ENCODE measurements at regions not wholly inside any gene's neighbourhood (a gene's known extent, or its start where the extent isn't known, plus 50 kb on each side); places are given as distances from the start of the nearest gene placed in this dataset.

DNA sequence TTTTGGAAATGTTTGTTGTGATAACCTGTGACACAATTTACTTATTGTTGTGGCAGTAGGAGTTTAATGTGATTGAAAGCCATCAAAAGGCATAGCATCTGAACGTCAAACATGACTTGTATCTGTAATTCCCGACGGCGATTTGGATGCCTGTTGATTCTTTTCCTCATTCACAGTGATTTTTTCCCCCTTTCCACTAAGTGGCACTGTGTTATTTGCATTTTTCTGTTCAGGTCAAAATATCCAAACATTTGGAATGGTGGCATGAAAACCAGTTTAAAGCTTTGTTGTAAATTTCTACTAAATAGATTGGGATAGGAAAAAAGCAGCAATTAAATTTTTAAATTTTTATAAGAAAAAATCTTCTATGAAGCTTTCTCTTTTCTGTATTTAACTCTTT lies 259.9 kb upstream of the KCNH8 start:
- H3K36me3 Mint-ChIP-seq (ENCODE audit: low read depth), result no peaks in the 10 kb centered on the region
- H3K9me3 Mint-ChIP-seq, result no peaks in the 10 kb centered on the region
- H3K4me1 Mint-ChIP-seq (ENCODE audit: low read depth), result peaks cover 34% of the 10 kb centered on the region
- peaks cover 8% of the 10 kb centered on the region for H3K27me3 Mint-ChIP-seq (ENCODE audit: low read depth)
- no peak for DNase-seq (ENCODE audit: low spot score)
- H3K4me3 Mint-ChIP-seq, result no peak overlapping the region
- H3K27ac Mint-ChIP-seq, result no peak overlapping the region

DNA sequence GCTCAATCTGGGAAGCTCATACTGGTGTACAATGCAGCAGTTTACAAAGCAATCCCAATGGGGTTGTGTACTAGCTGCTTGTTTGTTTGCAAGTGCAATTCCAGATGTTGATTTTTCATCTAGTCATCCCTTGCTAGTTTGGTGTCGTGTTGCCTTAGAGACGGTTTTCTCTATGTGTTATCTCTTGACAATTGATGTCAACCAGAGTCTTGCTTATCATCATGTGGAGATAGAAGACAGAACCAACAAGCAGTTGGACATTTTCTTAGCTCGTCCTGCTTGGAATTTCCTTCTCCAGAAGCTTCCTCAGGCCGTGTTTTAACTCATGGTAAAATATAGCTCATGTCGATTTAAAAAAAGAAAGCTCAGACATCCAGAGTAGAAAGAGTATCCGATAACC lies 262.0 kb upstream of the KCNH8 start:
- no peak for DNase-seq (ENCODE audit: low spot score)
- no peak overlapping the region for H3K27ac Mint-ChIP-seq
- peaks cover 6% of the 10 kb centered on the region for H3K27me3 Mint-ChIP-seq (ENCODE audit: low read depth)
- H3K36me3 Mint-ChIP-seq (ENCODE audit: low read depth), result no peaks in the 10 kb centered on the region
- peaks cover 5% of the 10 kb centered on the region for H3K9me3 Mint-ChIP-seq
- peaks cover 18% of the 10 kb centered on the region for H3K4me1 Mint-ChIP-seq (ENCODE audit: low read depth)
- no peak overlapping the region for H3K4me3 Mint-ChIP-seq

DNA sequence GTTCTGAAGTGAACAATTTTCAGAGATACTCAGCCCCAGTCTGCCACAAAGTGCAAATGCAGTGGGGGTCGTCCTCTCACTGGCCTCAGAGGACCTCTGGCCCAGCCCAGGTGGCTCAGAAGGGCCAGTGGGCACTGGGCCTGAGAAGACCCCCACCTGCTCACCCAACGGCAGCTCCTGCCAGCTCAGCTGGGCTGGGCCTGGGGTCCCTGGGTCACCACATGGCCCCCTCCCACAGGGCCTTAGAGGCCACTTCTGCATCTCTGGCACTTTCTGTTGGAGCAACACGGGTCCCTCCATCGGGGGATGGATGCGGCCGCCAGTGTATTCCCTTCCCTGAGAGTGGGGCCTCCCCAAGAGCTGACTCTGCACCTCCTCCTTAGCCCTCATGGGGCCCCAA lies 262.7 kb upstream of the KCNH8 start:
- Mint-ChIP-seq H3K4me3 (no peak overlapping the region), H3K27me3 (ENCODE audit: low read depth) (peaks cover 6% of the 10 kb centered on the region), H3K36me3 (ENCODE audit: low read depth) (no peaks in the 10 kb centered on the region), H3K4me1 (ENCODE audit: low read depth) (peaks cover 13% of the 10 kb centered on the region), H3K27ac (no peak overlapping the region), H3K9me3 (peaks cover 5% of the 10 kb centered on the region)
- DNase-seq (ENCODE audit: low spot score), result no peak

DNA sequence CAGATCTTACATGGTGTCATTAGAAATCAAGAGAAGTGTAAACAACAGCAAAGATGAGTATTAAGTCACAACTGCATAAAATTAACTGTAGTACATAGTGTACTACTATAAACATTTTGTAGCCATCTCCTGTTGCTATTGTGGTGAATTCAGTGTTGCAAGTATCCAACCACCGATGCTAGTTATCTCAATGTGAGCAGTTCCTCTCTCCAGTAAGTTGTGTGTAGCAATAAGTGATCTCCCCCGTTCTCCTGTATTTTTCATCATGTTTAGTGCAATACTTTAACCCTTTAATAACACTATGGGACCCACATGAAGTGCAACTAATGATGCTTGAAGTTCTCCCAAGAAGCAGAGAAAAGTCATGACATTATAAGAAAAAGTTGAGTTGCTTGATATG lies 264.7 kb upstream of the KCNH8 start:
- Mint-ChIP-seq H3K36me3 (ENCODE audit: low read depth) (no peaks in the 10 kb centered on the region), H3K4me3 (no peak overlapping the region), H3K4me1 (ENCODE audit: low read depth) (peaks cover 5% of the 10 kb centered on the region), H3K27ac (no peak overlapping the region), H3K9me3 (peaks cover 5% of the 10 kb centered on the region), H3K27me3 (ENCODE audit: low read depth) (peaks cover 6% of the 10 kb centered on the region)
- DNase-seq (ENCODE audit: low spot score), result no peak

DNA sequence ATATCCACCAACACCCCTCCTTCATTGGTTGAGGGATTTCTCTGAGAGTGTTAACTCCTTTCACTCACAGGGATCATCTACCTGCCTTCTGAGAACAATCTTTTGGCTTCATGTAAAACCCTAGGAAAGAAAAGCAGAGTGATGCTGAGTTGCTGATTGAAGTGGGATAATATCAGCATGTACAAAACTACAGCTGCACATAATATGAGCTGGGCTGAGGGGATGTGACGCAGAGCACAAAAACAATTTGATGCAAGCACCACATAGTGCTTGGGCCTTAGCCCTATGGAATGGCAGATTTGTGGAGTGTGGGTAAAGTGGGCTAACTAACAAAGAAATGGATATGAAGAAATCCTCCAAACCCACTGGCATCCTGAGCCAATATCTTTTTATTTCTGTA lies 267.6 kb upstream of the KCNH8 start:
- H3K27me3 Mint-ChIP-seq (ENCODE audit: low read depth), result peaks cover 3% of the 10 kb centered on the region
- H3K27ac Mint-ChIP-seq, result no peak overlapping the region
- H3K36me3 Mint-ChIP-seq (ENCODE audit: low read depth), result no peaks in the 10 kb centered on the region
- H3K4me1 Mint-ChIP-seq (ENCODE audit: low read depth), result no peaks in the 10 kb centered on the region
- no peak overlapping the region for H3K4me3 Mint-ChIP-seq
- H3K9me3 Mint-ChIP-seq, result peaks cover 5% of the 10 kb centered on the region
- DNase-seq (ENCODE audit: low spot score), result no peak

DNA sequence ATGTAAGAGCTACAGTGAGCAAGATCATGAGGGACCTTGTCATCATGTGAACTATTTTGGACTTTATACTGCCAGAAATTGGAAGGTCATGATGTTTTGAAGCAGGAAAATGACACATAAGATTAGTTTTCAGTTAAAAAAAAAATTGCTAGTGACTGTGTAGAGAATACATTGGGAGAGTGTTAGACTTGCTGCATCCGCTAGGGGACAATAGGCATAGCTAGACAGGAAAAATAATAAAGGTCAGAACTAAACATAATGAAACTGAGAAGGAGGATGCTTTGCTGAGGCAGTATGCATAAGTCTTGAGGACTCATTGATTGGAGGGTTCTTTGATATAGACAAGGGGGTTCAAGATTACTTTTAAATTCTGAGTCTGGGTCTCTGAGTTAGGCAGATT lies 275.8 kb upstream of the KCNH8 start:
- no peak overlapping the region for H3K4me3 Mint-ChIP-seq
- H3K27ac Mint-ChIP-seq, result no peak overlapping the region
- H3K9me3 Mint-ChIP-seq, result no peaks in the 10 kb centered on the region
- H3K36me3 Mint-ChIP-seq (ENCODE audit: low read depth), result no peaks in the 10 kb centered on the region
- DNase-seq (ENCODE audit: low spot score), result no peak
- H3K4me1 Mint-ChIP-seq (ENCODE audit: low read depth), result peaks cover 17% of the 10 kb centered on the region
- no peaks in the 10 kb centered on the region for H3K27me3 Mint-ChIP-seq (ENCODE audit: low read depth)

DNA sequence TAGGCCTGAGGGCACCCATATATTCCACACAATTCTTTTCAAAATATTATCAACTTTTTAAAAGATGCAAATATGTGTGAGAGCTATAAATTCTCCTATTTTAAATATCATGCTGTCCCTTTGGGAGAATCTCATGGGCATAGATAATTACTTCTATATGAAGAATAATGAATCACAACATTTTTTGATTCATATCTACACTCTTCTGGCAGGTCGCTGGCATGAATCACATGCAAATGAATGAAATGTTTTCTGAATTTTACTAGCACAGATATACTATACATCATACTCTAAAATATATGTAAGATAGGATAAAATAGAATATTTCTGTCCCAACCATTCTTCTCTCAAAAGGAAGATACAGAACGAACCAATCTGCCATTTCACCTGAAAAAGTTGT lies 277.7 kb upstream of the KCNH8 start:
- no peak overlapping the region for H3K4me3 Mint-ChIP-seq
- no peaks in the 10 kb centered on the region for H3K9me3 Mint-ChIP-seq
- no peaks in the 10 kb centered on the region for H3K36me3 Mint-ChIP-seq (ENCODE audit: low read depth)
- H3K27me3 Mint-ChIP-seq (ENCODE audit: low read depth), result no peaks in the 10 kb centered on the region
- H3K27ac Mint-ChIP-seq, result no peak overlapping the region
- peaks cover 17% of the 10 kb centered on the region for H3K4me1 Mint-ChIP-seq (ENCODE audit: low read depth)
- DNase-seq (ENCODE audit: low spot score), result no peak

DNA sequence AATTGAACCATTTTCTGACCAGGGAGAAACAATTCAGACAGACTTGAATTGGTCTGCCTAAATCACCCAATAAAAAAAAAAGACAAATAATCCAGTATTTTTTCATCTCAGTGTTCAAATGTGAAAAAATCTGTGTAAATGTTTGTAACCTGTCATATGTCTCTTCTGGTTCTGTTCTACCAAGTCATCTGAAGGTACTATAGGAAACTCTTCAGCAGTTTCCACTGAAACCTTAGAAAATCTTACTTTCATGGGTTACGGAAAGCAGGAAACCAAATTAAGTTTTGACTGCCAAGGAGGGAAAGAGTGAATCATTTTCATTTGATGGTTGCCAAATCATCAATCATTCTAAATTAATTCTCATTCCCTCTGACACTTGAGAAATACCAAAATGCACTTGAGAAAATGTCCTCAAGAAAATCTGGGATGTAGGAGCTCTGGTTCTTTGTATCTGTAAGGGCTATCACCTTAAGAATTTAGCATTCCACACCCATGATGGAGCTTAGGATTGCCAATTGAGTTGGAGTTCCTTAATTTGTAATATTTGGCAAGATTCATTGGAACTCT lies 278.2 kb upstream of the KCNH8 start:
- no peak overlapping the region for H3K4me3 Mint-ChIP-seq
- DNase-seq (ENCODE audit: low spot score), result no peak
- peaks cover 17% of the 10 kb centered on the region for H3K4me1 Mint-ChIP-seq (ENCODE audit: low read depth)
- no peaks in the 10 kb centered on the region for H3K36me3 Mint-ChIP-seq (ENCODE audit: low read depth)
- no peak overlapping the region for H3K27ac Mint-ChIP-seq
- no peaks in the 10 kb centered on the region for H3K9me3 Mint-ChIP-seq
- no peaks in the 10 kb centered on the region for H3K27me3 Mint-ChIP-seq (ENCODE audit: low read depth)

DNA sequence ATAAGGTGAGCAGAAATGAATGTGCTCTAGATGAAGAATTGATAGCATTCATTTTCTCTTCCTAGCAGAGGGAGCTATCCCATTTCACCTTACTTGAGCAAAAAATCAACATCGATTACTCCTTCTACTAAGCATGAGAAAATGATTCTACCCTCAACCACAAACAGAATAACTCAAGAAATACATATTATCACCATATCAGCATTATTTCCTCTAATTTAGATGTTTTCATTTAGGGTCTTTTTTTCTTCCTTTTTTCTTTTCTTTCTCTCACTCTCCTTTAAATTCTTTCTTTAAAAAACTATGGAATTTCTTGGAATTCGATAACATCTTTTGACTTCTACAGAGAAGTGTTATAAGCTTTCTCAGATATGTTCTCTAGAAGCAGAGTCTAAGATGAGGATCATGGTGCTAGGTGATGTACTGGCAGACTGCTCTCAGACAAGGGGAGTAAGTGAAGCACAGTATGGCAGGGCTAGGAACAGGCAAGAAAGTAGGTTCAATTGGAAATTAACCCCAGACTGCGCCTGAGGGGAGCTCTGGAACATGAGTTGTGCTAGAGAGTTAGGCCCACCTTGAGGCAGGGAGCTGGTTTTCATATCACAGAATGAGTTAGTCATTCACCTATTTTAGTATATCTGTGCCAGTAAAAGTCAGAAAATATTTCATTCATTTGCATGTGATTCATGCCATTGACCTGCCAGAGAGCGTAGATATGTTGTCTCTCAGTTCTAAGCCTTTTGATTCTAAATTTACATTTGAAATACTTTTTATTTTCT lies 279.2 kb upstream of the KCNH8 start:
- H3K4me3 Mint-ChIP-seq, result no peak overlapping the region
- H3K36me3 Mint-ChIP-seq (ENCODE audit: low read depth), result no peaks in the 10 kb centered on the region
- peaks cover 16% of the 10 kb centered on the region for H3K4me1 Mint-ChIP-seq (ENCODE audit: low read depth)
- no peaks in the 10 kb centered on the region for H3K27me3 Mint-ChIP-seq (ENCODE audit: low read depth)
- DNase-seq (ENCODE audit: low spot score), result no peak
- no peak overlapping the region for H3K27ac Mint-ChIP-seq
- no peaks in the 10 kb centered on the region for H3K9me3 Mint-ChIP-seq

DNA sequence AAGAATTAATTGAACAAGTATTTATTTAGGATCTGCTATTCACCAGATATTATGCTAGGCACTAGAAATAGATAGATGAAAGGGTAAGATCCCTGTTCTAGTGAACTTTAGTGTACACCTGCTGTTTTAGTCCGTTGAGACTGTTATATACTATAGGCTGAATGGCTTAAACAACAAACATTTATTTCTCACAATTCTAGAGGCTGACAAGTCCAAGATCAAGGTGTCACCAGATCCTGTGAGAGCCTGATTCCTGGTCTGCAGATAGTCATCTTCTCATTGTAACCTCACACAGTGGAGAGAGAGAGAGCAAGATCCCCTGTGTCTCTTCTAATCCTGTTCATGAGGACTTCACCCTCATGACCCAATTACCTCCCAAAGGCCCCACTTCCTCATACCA lies 281.4 kb upstream of the KCNH8 start:
- H3K4me3 Mint-ChIP-seq, result no peak overlapping the region
- H3K9me3 Mint-ChIP-seq, result no peaks in the 10 kb centered on the region
- H3K27me3 Mint-ChIP-seq (ENCODE audit: low read depth), result no peaks in the 10 kb centered on the region
- DNase-seq (ENCODE audit: low spot score), result no peak
- H3K27ac Mint-ChIP-seq, result no peak overlapping the region
- H3K4me1 Mint-ChIP-seq (ENCODE audit: low read depth), result peaks cover 14% of the 10 kb centered on the region
- no peaks in the 10 kb centered on the region for H3K36me3 Mint-ChIP-seq (ENCODE audit: low read depth)

DNA sequence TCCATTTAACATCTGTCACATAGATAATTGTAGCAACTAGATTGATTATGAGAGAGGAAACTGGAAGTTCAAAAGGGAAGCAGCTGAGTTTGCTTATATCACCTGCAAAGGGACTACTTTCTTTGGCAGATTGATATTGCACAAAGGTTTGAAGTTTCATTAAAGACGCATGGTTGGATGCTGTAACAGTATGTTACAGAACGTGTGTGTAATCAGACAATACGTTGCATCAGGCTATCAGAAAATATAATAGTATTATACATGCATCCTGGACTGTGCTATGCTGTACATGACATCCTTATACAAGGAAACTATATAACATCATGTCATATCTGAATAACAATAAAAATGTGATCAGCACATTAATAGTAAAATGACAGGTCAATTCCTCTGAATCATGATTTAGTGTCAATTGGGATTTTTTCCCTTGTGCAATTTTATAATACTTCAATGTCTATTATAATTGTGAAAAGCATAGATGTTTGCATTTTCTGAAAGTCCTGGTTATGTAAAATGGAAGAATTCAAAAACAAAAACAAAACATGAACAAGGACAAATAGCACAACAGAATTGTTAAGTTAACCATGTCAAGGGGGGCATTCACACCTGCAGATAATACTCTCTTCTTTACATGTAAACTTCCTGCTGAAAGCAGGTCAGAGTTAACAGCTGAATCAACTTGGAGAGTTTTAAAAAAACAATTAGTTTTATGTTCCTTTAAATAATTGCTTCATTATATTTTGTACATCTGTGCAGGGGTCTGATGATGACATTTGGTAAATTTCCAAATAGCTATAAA lies 283.2 kb upstream of the KCNH8 start:
- no peak overlapping the region for H3K27ac Mint-ChIP-seq
- H3K27me3 Mint-ChIP-seq (ENCODE audit: low read depth), result no peaks in the 10 kb centered on the region
- no peaks in the 10 kb centered on the region for H3K9me3 Mint-ChIP-seq
- no peaks in the 10 kb centered on the region for H3K36me3 Mint-ChIP-seq (ENCODE audit: low read depth)
- peaks cover 14% of the 10 kb centered on the region for H3K4me1 Mint-ChIP-seq (ENCODE audit: low read depth)
- no peak for DNase-seq (ENCODE audit: low spot score)
- H3K4me3 Mint-ChIP-seq, result no peak overlapping the region

DNA sequence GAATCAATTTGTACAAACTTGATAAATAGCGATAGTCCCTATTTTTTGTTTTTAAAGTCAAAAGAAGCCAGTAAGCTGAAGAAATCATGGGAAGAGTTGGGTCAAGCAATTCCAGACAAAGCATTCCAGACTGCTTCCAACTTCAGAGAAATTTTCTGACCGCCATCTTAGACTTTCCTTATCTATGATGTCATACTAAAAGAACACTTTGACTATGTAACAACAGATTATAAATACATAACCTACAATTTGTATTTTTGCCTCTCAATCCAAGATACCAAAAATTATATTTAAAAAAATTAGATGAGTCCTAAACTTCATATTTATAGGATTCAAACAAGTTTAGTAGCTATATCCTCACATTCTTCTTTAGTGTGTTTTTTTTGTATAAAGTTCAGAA lies 286.2 kb upstream of the KCNH8 start:
- no peak overlapping the region for H3K27ac Mint-ChIP-seq
- H3K9me3 Mint-ChIP-seq, result no peaks in the 10 kb centered on the region
- no peaks in the 10 kb centered on the region for H3K27me3 Mint-ChIP-seq (ENCODE audit: low read depth)
- no peaks in the 10 kb centered on the region for H3K36me3 Mint-ChIP-seq (ENCODE audit: low read depth)
- H3K4me3 Mint-ChIP-seq, result no peak overlapping the region
- DNase-seq (ENCODE audit: low spot score), result no peak
- H3K4me1 Mint-ChIP-seq (ENCODE audit: low read depth), result no peaks in the 10 kb centered on the region

DNA sequence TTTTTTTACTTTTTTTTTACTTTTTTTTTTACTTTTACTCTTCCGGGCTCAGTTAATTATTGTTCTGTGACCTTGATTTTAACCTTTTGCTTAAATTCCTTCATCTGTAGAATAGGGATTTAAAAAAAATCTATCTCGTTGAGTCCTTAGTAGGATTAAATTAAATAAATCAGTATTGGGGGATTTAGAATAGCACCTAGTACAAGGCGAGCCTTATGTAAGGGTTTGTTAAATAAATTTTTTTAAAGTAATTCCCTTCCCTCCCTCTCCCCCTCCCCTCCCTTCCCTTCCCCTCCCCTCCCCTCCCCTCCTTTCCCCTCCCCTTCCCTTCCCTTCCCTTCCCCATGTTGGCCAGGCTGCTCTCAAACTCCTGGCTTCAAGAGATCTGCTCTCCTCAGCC lies 287.2 kb upstream of the KCNH8 start:
- H3K27me3 Mint-ChIP-seq (ENCODE audit: low read depth), result no peaks in the 10 kb centered on the region

DNA sequence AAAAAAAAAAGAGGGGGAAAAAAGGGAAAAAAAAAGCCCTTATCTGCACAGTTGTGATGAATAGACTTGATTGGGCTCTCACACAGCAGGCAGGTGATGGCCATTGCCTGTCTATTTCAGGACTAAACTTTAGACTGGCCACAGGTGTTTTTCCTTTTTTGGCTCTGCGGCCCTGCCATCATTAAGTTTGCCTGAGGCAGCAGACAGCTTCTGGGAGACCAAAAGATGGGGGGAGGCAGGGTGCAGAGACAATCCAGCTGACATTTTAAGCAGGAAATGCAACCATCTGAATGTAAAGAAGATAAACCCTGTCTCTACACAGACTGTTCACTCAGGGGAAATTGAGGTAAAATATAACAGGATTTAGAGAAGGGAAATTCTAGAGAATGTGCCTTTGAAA lies 295.0 kb upstream of the KCNH8 start:
- H3K27me3 Mint-ChIP-seq (ENCODE audit: low read depth), result no peaks in the 10 kb centered on the region
- H3K4me1 Mint-ChIP-seq (ENCODE audit: low read depth), result peaks cover 2% of the 10 kb centered on the region
- H3K36me3 Mint-ChIP-seq (ENCODE audit: low read depth), result no peaks in the 10 kb centered on the region
- H3K27ac Mint-ChIP-seq, result no peak overlapping the region
- H3K4me3 Mint-ChIP-seq, result no peak overlapping the region
- no peak for DNase-seq (ENCODE audit: low spot score)
- H3K9me3 Mint-ChIP-seq, result no peaks in the 10 kb centered on the region

More for the DNA sequence above, 287.2 kb upstream of the KCNH8 start:
- no peak for DNase-seq (ENCODE audit: low spot score)
- no peaks in the 10 kb centered on the region for H3K9me3 Mint-ChIP-seq
- H3K4me1 Mint-ChIP-seq (ENCODE audit: low read depth), result no peaks in the 10 kb centered on the region
- no peak overlapping the region for H3K4me3 Mint-ChIP-seq
- no peaks in the 10 kb centered on the region for H3K36me3 Mint-ChIP-seq (ENCODE audit: low read depth)
- no peak overlapping the region for H3K27ac Mint-ChIP-seq

Data from T-helper 2 cell treated with Interferon-gamma antibody and Interleukin-4, amounts not matched to agents 5 μg/mL and 100 μg/mL, for 36 hours (primary cell).